ENCODE measurements at regions not wholly inside any gene's neighbourhood (a gene's known extent, or its start where the extent isn't known, plus 50 kb on each side); places are given as distances from the start of the nearest gene placed in this dataset.

GRCh38 chr14:26932606-26933005, 334.8 kb upstream of the NOVA1 start:
- DNase-seq = no peak

- DNase-seq = no peak
Measured at GRCh38 chr14:26933431-26933830, 335.6 kb upstream of the NOVA1 start.

- DNase-seq = no peak
Measured at GRCh38 chr14:26934151-26934550, 336.3 kb upstream of the NOVA1 start.

GRCh38 chr14:26935733-26936132, 337.9 kb upstream of the NOVA1 start:
- no peak for DNase-seq

- DNase-seq = no peak
Measured at GRCh38 chr14:26938054-26938453, 340.2 kb upstream of the NOVA1 start.

DNA sequence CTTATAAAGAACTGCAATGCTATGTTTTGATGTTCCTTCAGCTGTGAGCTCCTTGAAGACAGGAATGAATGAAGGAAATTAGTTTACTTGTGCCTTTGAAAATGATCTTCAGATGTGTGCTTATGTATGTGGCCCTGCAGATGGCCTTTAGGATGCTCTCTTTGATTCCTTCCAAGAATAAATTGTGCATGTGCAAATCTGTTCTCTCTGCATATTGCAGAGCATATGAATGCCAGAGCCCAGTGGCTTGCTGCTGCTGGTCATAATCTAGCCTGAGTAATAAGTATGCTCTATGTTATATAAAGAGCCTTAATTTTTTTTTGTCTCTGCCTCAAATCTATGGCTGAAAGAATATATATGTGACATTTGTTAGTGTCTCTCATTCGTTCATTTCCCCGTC, 341.9 kb upstream of the NOVA1 start:
- no peak for DNase-seq

DNA sequence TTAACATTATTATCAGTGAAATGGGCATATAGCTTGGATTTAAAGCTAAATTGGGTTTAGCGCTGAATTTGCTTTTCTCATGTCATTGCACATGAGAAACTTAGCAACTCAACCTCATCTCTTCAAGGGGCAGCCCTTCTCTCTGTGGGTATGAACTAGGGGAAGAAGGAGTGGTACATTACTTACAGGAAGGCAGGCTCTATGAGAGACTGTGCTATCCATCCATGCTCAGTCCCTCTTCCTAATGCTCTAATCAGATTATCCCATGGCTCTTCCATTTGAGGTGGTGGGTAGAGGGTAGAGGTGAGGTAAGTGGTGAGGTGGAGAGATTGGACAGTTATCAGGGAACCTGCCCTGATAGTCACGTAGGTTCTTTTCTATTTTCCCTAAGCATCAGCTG, 343.7 kb upstream of the NOVA1 start:
- DNase-seq = no peak

DNA sequence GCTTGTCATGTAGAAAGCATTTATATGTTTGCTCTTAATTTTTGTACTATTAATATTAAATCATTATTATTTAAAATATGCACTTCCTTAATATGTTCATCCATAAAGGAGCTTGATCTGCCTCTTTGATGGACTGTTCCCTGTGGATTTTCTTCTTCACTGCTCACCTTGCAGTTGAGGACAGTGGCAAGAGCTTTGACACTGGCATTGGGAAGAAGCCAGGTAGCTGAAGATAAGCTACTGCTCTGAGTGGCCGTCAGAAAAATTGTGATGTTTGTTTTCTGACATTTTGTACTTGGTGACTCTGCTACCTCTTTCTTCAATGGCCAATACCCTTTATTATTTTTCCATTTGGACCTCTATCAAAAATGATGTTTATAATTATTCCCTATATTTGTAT, 349.4 kb upstream of the NOVA1 start:
- DNase-seq = no peak

DNA sequence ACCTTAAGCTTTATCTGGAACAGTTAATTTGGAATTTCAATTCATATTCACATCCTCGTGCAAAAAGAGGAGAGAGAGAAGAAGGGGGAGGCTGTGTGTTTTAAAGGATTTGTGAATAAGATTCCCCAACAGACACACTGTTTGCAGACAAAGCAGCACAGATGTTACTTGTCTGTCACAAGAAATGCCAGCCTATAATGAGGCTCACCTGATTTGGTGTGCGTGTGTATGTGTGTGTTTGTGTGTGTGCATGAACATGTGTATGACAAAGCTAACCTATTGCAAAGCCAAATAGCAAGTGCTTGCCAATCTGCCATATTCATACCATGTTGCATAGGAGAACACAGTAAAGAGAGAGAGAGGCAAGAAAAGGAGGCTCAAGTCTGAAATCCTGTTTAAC, 361.6 kb upstream of the NOVA1 start:
- DNase-seq = no peak

DNA sequence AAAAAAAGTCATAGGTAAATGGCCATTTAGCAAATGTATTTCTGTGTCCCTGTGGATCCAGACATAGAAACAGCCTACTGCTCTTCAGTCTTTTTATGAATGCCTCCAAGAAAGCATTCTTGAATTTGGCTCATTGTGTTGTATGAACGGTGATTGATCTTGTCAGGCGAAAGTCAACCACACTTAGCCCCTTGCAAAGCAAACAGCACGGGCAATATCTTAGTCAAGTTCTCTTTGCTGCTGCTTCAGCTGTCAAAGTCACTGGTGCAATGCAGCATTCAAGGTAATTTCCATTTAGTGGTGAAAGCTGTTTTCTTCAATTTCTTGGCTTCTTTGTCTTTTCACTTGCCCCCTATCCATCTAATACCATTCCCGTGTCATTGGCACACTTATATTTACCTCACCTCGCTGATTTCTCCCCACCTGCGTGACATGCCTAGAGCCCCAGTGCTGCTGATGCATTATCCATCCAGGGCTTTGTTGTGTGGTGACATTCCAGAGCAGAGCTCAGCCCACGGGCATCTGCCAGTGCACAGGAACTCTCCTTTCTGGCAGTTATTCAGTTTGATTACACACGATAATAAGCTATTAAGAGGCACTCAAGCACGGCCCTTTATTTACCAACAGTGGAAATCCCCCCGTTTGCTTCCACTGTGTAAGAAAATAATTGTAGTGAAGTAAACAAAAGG, 362.3 kb upstream of the NOVA1 start:
- DNase-seq = no peak

GRCh38 chr14:26963711-26964110, 365.9 kb upstream of the NOVA1 start:
- no peak for DNase-seq

GRCh38 chr14:26965490-26965889, 367.7 kb upstream of the NOVA1 start:
- no peak for DNase-seq

DNA sequence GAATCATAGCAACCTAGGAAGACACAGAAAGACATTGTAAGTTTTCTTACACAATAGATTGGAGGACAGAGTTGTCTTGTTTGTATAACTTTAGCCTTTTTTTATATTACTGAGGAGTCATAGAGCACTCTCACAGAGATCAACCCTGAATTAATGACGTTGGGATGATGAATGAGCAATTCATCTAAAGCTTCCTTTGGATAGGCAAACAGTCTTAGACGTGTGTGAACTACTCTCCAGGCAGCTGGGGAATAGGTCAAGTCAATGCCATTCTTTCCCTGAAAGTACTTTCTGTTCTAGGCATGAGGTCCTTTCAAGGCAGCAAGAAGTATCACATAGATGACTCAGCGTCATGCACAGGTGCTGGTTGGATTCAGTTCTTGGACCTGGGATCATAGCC, 369.1 kb upstream of the NOVA1 start:
- DNase-seq = no peak

GRCh38 chr14:26974965-26975364, 377.1 kb upstream of the NOVA1 start:
- DNase-seq = no peak

DNA sequence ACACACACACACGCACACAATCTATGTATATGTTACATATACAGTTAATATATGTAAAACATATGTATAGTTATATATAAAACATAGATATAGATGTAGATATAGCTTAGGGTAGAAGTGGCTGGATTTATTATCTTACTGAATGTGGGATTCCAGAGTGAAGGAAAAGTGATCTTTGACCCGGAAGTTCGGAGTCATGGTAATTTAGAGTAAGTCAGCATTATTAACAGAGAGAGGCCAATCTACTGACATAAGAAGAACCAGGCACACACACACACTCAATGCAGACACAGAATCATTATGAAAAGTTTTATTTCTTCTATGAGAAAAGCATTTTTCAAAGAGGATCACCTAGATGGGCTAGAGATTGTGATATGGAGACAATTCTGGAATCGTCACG, 384.2 kb upstream of the NOVA1 start:
- DNase-seq = no peak

GRCh38 chr14:26984311-26985177, 386.7 kb upstream of the NOVA1 start:
- peak; percentile 43 for DNase-seq

DNA sequence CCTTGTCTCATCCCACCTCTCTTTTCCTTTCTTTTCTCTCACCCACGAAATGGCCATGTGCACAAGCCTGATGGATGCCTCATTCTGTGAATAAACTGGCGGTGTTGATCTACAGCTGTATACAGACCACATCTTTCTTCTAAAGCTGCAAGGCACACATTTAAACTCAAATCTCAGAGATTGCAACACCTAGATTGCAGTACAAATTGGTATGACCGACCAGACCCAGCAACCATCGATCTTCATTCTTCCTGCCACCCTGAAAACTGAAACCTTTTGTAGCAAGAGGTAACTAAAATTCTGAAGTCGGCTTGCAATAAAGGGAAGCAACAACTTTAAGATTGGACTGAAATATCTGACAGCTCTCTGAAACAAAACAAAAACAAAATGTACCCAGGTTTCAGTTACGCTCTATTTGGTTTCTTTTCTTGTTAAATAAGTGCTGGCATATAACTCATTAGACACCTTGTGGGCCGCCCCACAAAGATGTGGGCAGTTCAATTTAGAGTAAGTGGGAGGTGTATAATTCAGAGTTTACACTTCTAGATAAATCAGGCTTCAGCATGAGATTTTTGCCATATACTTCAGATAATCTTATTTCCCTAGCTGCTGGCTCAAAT, 390.0 kb upstream of the NOVA1 start:
- DNase-seq = no peak

GRCh38 chr14:26990946-26991345, 393.1 kb upstream of the NOVA1 start:
- no peak for DNase-seq

GRCh38 chr14:26992403-26993115, 394.7 kb upstream of the NOVA1 start:
- DNase-seq = no peak

- DNase-seq = no peak
Measured at GRCh38 chr14:26993556-26993955, 395.7 kb upstream of the NOVA1 start.

DNA sequence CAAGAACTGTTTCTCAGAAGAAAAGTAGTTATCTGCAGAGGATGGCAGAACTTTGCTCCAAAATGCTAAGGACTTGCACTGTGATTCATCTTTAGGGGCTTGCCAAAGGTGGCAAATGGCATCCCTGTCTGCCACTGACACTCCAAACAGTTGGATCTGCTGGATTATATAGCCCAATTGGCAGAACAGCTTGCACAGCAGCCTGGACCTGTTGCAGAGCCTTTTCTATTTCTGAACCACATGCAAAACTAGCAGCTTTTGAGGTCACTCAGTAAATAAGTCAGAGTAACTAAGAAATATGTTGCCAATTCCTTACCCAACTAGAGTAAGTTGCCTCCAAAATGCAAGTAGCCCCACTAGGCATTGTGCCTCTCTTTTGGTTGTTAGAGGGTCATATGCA, 397.5 kb upstream of the NOVA1 start:
- no peak for DNase-seq

- no peak for DNase-seq
Measured at GRCh38 chr14:26996246-26996645, 398.4 kb upstream of the NOVA1 start.

DNA sequence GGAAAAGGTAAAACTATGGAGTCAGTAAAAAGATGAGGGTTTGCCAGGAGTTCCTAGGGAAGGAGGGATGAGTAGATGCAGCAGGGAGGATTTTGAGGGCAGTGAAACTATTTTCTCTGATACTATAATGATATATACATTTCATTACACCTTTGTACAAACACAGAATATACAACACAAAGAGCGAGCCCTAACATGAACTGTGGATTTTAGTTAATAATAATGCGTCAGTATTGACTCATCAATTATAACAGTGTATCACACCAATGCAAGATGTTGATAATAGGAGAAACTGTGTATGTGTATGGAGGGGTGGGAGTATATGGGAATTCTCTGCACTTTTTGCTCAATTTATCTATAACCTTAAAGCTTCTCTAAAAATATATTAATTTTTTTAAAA, 404.3 kb upstream of the NOVA1 start:
- no peak for DNase-seq
